Skeletal muscle satellite cell (primary cell): ENCODE measurements at regions not wholly inside any gene's neighbourhood (a gene's known extent, or its start where the extent isn't known, plus 50 kb on each side); places are given as distances from the start of the nearest gene placed in this dataset.
"Not testable (repeated sequence)": the region's sequence is repeated elsewhere in the genome, so short reads cannot be mapped to it uniquely, and the experiment has no call there.

Experiments
- H3K27me3 ChIP-seq: 2 replicates; pipeline ENCODE4 v1.7.0; 2013; ENCODE audit warnings: low read length; ENCODE audit not compliant: control insufficient read depth, insufficient read depth
- H3K36me3 ChIP-seq: 2 replicates; pipeline ENCODE4 v1.7.0; 2013; ENCODE audit warnings: mild to moderate bottlenecking, control low read depth, low read length; ENCODE audit not compliant: insufficient read depth
- H3K4me1 ChIP-seq: 2 replicates; pipeline ENCODE4 v1.7.0; 2013; ENCODE audit warnings: low read length; ENCODE audit not compliant: control insufficient read depth, insufficient read depth
- H3K4me2 ChIP-seq: 2 replicates; pipeline ENCODE4 v1.7.0; 2013; ENCODE audit warnings: mild to moderate bottlenecking, low read length
- H3K4me3 ChIP-seq: 2 replicates; pipeline ENCODE4 v1.7.0; 2013; ENCODE audit warnings: low read length
- H3K9ac ChIP-seq: 2 replicates; pipeline ENCODE4 v1.7.0; 2013; ENCODE audit warnings: mild to moderate bottlenecking, low read depth, low read length, moderate library complexity
- H3K9me3 ChIP-seq: replicated peaks from 2 replicates; pipeline ENCODE4 v1.7.0; 2013; ENCODE audit warnings: mild to moderate bottlenecking, control low read depth, low read length

DNA sequence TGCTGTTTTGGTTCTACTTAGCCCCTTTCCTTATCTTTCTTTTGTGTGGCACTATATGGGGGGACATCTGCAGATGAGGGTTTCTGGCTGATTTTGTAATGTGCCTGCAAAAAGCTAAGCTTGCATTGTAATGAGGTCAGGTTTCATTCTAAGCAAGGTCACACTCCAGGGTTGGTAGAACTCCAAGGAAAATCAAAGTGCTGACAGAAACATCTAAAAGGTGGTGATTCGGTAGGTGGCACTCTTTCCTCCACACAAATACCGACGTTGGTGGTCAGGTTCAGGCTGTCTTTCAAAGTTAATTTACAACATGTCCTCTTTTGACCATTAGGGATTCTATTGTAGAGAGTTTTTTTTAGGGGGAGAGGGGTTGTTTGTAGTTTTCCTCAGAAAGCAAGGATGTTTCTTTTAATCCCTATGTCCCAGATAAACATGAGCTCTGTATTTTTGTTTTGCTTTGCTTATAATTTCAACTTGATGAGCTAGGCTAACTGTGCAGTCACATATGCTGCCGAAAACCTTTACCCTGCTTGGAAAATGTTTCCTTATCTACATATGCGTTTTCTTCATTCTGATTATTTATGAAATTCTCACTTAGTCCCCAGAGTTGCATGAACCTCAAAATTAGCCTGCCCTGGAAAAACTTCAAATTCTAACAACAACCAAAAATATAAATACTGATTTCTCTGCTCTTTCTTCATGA lies 434.2 kb downstream of the PPARGC1A start:
- Histone ChIP-seq H3K4me1 (no peaks in the 10 kb centered on the region), H3K9ac (no peak overlapping the region), H3K27me3 (no peaks in the 10 kb centered on the region), H3K9me3 (no peaks in the 10 kb centered on the region), H3K36me3 (no peaks in the 10 kb centered on the region), H3K4me2 (no peak overlapping the region), H3K4me3 (no peak overlapping the region)

DNA sequence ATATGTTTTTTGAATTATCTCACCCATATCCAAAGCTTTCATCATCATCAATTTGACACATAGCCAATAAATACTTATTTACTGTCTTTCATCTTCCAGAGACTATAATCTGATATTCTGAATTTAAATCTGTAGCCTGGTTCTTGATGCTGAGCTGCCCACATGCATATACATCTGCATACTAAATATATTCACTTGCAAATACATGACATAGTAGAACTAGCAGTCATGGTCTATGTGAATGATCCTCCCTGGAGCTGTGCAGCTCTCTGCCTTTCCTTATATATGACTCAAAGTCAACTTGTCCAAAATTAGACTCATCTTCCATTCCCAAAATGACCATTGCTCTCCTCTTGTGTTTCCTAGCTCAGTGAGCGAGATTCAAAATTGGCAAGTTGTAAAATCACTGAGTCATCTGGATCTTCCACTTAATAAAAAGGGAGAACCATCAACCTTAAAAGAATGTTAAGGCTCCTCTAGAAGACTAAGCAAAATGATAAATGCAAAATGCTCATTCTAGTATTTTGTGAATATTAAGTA lies 448.2 kb downstream of the PPARGC1A start:
- Histone ChIP-seq H3K4me3 (no peak overlapping the region), H3K9ac (no peak overlapping the region), H3K4me1 (no peaks in the 10 kb centered on the region), H3K27me3 (no peaks in the 10 kb centered on the region), H3K36me3 (no peaks in the 10 kb centered on the region), H3K9me3 (no peaks in the 10 kb centered on the region), H3K4me2 (no peak overlapping the region)

DNA sequence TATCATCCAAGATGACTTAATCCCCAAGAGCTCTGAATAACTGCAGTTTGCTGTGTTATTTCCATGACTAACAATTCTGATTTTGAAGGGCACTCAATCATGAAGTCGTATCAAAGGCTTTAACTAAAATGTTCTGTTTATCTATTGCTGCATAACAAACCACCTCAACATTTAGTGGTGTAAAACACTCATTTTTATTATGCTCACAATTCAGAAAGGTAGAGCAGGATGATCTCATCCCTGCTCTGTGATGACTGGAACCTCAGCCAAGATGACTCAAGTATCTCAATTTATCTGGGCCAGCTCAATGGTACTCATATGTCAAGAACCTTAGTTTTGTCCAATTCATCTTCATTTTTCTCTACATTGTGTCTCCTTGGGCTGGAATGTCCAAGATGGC lies 451.1 kb downstream of the PPARGC1A start:
- Histone ChIP-seq H3K9ac (no peak overlapping the region), H3K27me3 (no peaks in the 10 kb centered on the region), H3K9me3 (no peaks in the 10 kb centered on the region), H3K4me3 (no peak overlapping the region), H3K36me3 (no peaks in the 10 kb centered on the region), H3K4me2 (no peak overlapping the region), H3K4me1 (no peaks in the 10 kb centered on the region)

DNA sequence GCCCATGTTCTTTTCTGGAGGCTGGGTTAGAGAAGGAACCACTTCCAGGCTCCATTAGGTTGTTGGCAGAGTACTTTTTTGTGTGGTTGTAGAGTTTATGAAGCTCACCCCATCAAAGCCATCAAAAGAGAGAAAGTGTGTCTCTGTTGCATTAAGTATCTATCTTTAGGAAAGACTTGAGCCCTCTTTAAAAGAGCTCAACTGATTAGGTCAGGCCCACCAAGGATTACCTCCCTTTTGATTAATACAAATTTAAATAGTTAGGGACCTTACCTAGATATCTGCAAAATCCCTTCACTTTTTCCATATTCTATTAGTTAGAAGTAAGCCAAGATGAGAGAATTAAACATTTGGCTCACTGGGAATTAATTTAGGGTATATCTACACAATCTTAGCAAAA lies 460.4 kb downstream of the PPARGC1A start:
- H3K27me3 ChIP-seq: no peaks in the 10 kb centered on the region
- no peak overlapping the region for H3K4me2 ChIP-seq
- H3K4me3 ChIP-seq: no peak overlapping the region
- H3K9ac ChIP-seq: no peak overlapping the region
- no peaks in the 10 kb centered on the region for H3K36me3 ChIP-seq
- no peaks in the 10 kb centered on the region for H3K9me3 ChIP-seq
- no peaks in the 10 kb centered on the region for H3K4me1 ChIP-seq

DNA sequence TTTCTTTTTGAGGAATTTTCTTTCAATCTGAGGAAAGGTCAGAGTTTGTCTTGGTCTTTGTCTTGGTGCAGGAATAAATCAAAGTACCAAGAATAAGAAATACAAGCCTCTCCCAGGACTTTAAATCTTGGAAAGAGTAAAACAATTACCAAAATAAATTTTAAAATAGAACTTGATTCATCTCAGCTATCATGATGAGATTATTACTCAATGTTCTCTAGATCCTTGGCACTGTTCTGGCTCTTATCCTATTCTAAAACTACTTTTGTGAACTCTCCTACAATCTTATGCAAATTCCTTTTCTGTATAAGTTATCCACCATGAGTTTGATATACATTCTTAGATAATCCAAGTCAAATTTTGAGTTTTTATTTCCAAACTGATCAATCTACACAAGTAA lies 464.3 kb downstream of the PPARGC1A start:
- Histone ChIP-seq H3K4me2 (no peak overlapping the region), H3K27me3 (no peaks in the 10 kb centered on the region), H3K9me3 (no peaks in the 10 kb centered on the region), H3K9ac (no peak overlapping the region), H3K36me3 (no peaks in the 10 kb centered on the region), H3K4me3 (no peak overlapping the region), H3K4me1 (no peaks in the 10 kb centered on the region)

DNA sequence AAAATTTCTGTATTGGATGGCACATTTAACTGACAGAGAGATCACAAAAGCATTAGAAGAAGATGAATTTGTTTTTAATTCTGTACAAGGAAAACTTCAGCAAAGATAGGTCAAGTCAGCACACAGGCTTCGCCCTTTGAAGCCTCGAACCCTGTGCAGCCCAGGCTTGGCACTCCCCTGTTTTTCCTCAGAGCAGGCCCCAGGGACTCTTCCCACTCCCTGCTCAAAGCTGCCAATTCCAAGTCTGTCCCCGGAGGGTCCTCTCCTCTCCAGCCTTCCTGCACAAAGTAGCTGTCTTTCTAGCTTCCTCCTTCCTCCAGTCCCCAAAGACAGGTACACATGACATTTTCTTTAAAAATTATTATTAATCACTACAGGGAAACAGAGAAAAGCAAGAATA lies 466.3 kb downstream of the PPARGC1A start:
- H3K27me3 ChIP-seq: no peaks in the 10 kb centered on the region
- H3K4me2 ChIP-seq: no peak overlapping the region
- H3K4me1 ChIP-seq: no peaks in the 10 kb centered on the region
- no peaks in the 10 kb centered on the region for H3K36me3 ChIP-seq
- no peaks in the 10 kb centered on the region for H3K9me3 ChIP-seq
- H3K4me3 ChIP-seq: no peak overlapping the region
- no peak overlapping the region for H3K9ac ChIP-seq

DNA sequence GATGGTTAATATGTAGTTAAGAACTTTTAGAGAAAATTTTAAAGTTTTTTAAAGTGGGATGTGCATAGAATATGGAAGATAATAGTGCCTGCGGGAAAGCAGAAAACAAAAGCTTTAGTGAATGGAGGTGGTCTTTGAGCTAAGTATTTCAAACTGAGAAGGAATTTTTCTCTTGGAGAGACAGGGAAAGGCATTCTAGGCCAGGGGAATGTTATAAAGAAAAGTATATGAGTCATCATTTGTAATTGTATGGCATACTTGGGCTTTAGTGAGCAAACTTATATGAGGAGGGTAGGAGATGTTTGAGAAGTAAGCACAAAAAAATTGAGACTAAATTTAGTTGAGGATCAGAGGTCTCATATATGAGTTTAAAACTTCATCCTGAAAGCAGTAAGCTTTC lies 467.0 kb downstream of the PPARGC1A start:
- Histone ChIP-seq H3K9me3 (no peaks in the 10 kb centered on the region), H3K4me2 (no peak overlapping the region), H3K4me3 (no peak overlapping the region), H3K36me3 (no peaks in the 10 kb centered on the region), H3K4me1 (no peaks in the 10 kb centered on the region), H3K27me3 (no peaks in the 10 kb centered on the region), H3K9ac (no peak overlapping the region)

DNA sequence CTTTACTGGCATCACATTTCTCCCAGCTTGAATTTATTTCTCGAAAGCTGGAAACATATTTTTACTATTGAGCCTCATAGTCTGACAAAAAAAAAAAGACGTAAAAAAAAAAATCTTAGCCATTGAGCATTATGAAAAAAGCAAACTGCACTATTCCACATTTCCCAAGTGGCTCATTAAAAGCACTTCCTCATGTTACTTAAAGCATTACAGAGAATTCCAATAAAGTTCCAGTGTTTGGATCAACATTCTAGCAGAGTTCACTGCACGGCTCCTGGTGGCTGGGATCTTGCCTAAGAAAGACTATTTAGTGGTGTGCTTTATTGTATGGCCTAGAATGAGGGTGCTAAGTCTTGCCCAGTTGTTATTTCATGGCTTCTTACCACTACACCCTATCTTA lies 476.2 kb downstream of the PPARGC1A start:
- Histone ChIP-seq H3K4me3 (no peak overlapping the region), H3K4me2 (no peak overlapping the region), H3K4me1 (no peaks in the 10 kb centered on the region), H3K36me3 (no peaks in the 10 kb centered on the region), H3K27me3 (no peaks in the 10 kb centered on the region), H3K9ac (no peak overlapping the region), H3K9me3 (no peaks in the 10 kb centered on the region)

DNA sequence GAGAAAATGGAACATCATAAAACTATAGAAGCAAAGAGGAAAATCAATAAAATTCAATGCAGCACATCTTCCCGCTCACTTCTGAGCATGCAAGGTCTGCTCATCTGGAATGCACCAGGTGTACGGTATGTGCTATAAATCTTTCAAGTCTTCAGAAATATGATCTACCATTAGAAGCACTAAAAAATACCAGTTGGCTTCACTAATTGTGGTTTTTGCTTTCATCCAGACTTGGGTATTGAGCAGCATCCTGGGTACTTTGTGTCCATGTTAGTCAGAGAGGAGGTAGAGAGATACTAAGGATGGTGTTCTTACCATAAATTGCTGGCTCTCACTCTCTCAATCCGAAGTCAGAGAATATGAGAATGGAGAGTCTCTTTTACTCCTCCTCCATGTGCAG lies 477.1 kb downstream of the PPARGC1A start:
- Histone ChIP-seq H3K4me2 (no peak overlapping the region), H3K9ac (no peak overlapping the region), H3K4me1 (no peaks in the 10 kb centered on the region), H3K27me3 (no peaks in the 10 kb centered on the region), H3K36me3 (no peaks in the 10 kb centered on the region), H3K9me3 (no peaks in the 10 kb centered on the region), H3K4me3 (no peak overlapping the region)

DNA sequence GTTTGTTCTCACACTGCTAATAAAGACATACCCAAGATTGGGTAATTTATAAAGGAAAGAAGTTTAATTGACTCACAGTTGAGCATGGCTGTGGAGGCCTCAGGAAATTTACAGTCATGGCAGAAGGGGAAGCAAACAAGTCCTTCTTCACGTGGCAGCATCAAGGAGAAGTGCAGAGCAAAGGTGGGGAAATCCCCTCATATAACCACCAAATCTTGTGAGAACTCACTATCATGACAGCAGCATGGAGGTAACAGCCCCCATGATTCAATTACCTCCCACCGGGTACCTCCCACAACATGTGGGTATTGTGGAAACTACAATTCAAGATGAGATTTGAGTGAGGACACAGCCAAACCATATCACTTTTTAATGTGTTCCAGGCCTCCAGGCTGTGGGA lies 480.9 kb downstream of the PPARGC1A start:
- not testable (repeated sequence) for H3K4me3 ChIP-seq, H3K4me1 ChIP-seq, H3K4me2 ChIP-seq, H3K9me3 ChIP-seq, H3K27me3 ChIP-seq, H3K9ac ChIP-seq, H3K36me3 ChIP-seq

DNA sequence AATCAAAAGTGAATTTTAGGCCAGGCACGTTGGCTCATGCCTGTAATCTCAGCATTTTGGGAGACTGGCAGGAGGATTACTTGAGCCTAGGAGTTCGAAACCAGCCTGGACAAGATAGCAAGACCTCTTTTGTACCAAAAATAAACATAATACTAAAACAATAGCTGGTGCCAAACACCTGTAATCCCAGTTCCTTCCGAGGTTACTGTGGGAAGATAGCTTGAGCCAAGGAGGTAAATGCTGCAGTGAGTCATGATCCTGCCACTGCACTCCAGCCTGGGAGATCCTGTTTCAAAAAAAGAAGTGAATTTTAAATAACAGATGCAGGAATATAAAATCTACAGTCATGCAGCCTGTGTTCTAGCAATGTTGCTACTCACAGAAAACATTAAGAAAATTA lies 488.3 kb downstream of the PPARGC1A start:
- H3K4me1 ChIP-seq: no peaks in the 10 kb centered on the region

DNA sequence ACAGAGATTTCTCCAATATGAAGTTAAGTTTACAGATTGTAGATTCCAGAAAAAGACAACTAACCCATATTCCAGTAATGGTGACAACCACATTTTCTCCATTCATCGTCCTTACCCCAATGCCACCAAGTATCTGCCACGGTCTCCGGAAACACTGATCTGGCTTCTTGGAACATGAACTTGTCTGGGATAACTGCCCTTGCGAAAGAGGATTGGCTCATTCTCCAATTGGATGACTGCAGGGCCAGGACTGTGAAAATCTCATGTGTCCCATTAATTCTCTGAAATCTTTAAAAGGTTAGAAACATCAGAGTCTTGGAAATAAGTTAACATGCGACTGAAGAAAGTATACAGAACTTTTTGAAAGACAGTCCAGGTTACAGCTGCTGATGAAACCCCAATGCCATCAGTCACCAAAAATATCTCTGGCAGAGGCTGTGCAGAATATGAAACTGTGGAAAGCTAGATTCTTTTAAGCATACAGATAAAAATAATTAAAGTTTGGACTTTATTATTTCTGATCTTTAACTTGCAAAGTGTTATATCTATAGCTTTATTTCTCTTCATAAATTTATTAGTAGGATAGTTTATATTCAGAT lies 496.9 kb downstream of the PPARGC1A start:
- no peaks in the 10 kb centered on the region for H3K4me1 ChIP-seq
- no peak overlapping the region for H3K4me3 ChIP-seq
- peaks cover 5% of the 10 kb centered on the region for H3K27me3 ChIP-seq
- no peak overlapping the region for H3K9ac ChIP-seq
- H3K36me3 ChIP-seq: no peaks in the 10 kb centered on the region
- no peaks in the 10 kb centered on the region for H3K9me3 ChIP-seq
- H3K4me2 ChIP-seq: no peak overlapping the region

More for the DNA sequence above, 488.3 kb downstream of the PPARGC1A start:
- Histone ChIP-seq H3K4me2 (no peak overlapping the region), H3K4me3 (no peak overlapping the region), H3K9ac (no peak overlapping the region), H3K36me3 (no peaks in the 10 kb centered on the region), H3K27me3 (no peaks in the 10 kb centered on the region), H3K9me3 (no peaks in the 10 kb centered on the region)
